Activated CD4-positive, alpha-beta T cell treated with anti-CD3 and anti-CD28 coated beads, Interleukin-2, Interleukin-6, amounts not matched to agents 100 ng/mL and 50 ng/mL, durations not matched to agents 16 hours and 8 hours (primary cell): ENCODE measurements at regions not wholly inside any gene's neighbourhood (a gene's known extent, or its start where the extent isn't known, plus 50 kb on each side); places are given as distances from the start of the nearest gene placed in this dataset.

ENCODE experiments used
- DNase-seq: peaks from one replicate; pipeline ENCODE4 v3.0.0-alpha.2; 2020

DNA sequence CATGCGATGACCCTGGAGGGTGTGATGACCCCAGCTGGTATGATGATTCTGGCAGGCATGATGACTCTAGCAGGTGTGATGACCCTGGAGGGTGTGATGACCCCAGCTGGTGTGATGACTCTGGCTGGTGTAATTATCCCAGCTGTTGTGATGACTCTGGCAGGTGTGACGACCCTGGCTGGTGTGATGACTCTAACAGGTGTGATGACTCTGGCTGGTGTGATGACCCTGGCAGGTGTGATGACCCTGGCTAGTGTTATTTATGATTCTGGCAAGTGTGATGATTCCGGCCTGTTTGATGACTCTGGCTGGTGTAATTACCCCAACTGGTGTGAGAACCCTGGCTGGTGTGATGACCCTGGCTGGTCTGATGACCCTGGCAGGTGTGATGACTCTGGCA, 427.2 kb downstream of the QKI start:
- DNase-seq, result no peak

DNA sequence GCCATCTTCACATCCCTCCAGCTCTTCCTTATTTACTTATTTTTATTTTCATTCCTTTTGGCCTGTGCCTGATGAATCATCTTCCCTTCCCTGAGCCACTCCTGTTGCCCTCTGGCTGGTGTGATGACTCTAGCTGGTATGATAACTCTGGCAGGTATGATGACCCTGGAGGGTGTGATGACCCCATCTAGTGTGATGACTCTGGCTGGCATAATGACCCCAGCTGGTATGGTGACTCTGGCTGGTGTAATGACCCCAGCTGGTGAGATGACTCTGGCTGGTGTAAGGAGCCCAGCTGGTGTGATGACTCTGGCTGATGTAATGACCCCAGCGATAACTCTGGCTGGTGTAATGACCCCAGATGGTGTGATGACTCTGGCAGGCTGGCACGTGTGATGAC, 426.8 kb downstream of the QKI start:
- no peak for DNase-seq

DNA sequence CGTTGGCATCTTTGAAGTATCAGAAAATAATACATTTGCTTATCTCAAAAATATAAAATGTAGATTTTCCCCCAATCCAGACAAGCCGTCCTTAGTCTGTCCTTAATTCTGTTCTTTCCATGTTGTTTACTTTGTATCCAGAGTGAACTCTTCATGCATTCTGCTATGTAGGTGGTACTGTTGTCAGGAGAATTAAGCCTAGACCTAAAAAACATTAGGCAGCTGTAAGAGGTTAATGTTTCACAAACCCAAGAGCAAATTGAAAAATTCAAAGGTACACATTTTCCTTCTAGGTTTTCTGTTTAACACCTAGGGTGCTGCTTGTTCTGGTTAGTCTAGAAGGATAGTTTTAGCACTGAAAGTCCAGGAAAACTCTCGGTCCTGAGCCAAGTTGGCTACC, 426.4 kb downstream of the QKI start:
- DNase-seq, result no peak

DNA sequence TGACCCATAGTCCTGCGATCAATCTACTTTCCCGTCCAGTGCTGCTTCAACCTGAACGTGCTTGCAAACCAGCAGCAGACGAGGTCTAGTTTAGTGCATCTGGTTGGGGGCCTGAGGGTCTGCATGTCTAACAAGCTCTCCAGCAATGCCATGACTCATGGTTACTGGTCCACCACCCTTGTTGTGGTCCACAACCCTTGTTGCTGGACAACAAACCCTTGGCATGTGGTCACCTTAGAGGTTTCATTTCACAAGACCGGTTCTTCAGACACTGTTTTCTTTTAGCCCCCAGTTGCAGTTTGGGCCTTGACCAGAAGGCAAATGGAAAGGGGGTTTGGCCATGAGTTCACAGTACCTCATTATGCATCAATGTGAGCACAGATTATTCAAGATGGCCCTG, 424.8 kb downstream of the QKI start:
- no peak for DNase-seq

DNA sequence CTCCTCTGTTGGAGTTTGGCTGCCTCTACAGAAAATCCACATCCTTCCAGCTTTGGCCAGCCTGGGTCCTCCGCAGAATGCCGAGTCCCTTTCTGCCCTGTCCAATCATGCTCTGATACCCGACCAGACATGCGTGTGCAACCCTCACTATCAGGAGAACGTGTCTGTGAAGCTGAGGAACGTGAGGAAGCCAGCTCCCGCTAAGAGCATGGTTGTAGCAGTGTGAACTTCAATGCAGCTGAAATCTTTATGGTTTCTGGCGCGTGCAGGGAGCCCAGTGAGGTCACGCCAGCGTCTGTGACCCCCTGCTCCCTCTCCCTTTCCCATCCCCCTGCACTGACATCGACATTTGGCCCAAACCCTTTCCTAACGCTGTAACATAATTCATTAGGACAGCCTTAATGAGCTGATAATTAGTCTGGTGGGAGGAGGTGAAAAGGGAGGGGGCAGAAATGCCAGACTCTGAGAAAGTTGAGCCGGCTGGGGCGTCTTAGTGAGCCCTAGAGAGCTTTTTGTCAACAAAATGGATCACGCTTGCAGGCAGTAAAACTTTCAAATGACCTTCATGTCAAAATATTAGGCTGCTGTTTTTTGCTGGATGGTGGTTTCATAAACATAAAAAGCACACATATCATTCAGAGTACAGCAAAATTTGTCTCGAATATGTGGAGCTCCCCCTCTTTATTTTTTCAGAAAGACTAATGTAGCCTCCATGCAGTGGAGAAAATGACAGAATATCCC, 423.3 kb downstream of the QKI start:
- DNase-seq, result no peak

DNA sequence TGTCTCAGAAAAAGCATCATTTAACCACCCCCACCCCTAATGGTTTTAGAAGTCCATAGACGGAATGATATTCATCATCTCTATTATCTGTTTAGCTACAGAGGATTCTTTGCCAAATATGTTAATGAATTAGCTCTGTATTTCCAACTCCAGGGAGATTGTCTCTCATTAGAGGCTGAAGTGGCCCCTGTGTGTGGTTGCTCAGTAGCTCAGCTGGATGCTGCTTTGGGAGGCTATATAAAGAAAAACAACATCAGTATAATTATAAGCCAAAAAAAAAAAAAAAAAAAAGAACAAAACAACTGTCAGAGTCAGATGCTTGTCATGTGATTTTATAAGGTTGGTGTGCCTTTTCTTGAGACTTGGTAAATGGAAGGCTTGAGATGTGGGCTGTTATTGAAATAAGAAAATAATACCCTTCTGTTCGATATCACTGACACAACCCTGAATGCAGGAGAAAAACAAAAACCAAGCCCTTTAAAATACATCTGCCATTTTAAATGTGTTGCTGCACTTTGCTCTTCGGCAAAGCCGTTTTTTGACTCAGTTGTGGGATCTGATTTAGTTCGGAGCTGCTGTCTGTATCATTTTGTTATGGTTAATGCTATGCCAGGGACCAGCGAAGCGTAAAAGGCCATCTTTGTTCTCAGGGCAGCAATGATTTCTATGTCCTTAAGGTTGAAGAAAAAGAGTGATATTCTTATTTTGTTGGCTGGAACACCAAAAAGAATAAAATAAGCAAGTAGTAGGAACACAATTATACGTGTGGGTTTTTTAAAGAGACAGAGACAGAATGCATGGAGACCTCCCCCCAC, 422.6 kb downstream of the QKI start:
- DNase-seq, result no peak

DNA sequence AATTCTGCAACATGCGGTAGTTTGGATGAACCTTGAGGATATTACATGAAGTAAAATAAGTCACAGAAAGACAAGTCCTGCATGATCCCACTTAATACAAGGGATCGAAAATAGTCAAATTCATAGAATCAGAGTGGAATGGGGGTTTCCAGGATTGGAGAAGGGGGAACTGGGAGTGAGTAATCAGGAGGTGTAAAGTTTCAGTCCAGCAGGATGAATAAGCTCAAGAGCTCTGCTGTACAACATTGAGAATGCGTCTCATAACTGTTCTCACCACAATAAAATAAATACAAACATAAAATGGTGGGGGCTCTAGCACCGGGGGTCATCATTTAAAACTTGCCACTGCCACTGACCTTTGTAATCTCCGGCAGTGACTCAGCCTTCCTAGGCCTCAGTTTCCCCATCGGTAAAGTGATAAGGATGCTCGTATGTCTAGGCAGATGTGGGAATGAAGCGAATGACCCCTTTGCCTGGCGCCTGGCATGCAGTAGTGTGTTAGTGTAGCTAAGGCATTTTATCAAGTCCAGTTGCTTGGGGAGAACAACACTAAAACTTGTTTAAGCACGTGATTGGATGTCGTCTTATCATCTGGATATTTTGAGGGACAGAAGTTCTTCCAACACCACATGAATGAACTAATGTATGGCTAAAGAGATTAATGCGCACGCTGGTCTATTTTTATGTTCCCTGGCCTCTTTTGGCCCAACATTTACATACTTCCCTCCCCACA, 421.1 kb downstream of the QKI start:
- no peak for DNase-seq

DNA sequence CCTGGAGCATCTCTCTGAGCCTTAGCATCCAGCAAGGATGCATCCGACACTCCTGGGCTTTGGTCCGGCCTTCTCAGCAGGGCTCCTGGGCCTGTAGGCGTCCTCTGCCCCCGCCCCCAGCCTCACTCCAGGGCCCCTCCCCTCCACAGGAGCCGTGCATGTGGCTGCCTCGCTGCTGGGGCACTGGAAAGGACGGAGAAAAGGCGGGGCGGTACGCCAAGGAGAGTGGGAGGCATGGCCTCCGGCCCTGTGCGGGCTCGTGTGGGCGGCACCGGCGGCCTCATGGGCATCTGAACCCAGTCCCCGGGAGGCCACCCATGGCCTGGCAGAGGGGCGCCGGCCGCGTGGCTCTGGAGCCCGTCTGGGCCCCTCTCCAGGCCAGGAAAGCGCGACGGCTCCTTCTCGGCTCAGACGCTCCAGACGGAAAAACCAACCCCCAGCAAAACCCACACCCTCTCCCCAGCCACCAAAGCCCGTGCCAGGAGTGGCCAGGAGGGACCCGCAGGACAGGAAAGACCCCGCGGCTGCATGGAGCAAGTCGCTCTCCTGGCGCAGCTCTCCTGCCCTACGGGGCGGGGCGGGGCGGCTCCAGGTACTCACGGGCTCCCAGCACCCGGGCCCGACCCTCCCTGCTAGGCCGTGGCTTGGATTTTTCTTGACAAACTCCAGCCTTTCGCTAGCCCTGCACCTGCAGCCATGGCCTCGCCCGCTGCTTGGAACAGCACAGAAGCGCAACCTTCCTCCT, 419.9 kb downstream of the QKI start:
- DNase-seq, result no peak

DNA sequence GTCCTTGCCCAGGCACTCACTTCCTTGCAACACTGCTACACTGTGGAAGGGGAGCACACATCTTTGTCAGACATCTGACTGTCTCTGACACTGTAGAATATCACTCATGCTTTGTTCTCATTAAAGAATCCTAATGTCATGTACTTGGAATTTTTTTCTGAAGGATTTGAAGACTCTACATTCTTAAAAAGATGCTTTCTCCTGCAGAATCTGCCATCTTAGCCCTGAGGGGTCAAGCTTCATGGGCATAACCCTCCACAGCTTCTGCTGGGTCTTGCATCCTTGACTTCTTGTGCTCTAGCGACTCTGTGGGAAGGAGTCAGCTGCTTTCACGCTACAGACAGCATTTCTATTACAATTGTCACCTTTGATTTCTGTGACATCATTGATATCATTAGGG, 417.2 kb downstream of the QKI start:
- DNase-seq, result no peak

DNA sequence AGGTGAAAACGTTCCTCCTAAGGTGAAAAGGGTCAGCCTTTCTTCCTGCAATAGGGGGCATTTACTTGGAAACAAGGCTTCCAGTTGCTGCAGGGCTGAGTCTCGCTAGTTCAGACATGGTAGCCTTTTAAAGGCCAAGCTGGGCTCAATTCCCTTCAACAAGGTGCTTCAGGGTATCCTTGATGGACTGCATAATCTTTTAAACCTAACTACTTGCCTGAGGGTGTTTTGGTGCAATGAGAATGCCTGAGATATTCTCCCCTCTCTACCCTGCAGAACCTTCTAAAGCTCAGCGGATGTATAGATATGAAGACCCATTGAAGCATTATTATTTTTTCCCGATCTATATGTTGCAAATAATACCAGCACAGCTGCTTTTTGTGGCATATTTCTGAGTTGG, 416.1 kb downstream of the QKI start:
- no peak for DNase-seq

DNA sequence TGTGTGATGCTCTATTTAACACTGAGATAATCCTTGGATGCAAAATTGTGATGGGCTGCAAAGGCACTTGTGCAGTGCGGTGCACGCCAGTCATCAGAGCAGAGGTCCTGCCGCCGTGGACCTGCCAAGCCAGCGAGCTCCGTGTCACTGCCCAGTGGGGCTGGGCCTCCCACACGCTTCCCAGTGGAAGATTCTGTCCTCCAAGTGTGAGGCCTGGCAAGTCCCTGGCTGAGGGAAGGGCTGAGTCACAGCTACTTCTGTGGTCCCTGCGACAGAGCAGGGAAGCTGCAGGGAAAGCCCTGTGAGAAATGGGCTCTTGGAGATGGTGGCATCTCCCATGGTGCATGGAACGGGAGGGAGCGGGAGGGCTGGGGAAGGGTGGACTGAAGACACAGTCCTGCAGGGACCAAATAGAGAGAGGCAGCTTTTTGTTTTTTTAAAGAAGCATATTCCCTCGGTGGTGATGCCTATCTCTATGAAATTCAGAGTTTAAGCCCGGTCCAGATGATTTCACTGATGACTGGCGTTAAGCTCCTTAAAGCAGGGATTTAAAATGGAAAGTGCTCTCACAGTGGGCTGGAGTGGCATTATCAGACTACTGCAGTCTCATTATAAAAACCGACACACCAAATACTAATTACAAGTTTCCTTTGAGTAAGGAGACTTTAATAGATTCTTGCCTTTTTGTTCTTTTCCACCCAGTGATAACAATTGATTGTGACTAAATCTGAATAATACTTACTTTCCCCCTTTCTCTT, 413.7 kb downstream of the QKI start:
- no peak for DNase-seq

DNA sequence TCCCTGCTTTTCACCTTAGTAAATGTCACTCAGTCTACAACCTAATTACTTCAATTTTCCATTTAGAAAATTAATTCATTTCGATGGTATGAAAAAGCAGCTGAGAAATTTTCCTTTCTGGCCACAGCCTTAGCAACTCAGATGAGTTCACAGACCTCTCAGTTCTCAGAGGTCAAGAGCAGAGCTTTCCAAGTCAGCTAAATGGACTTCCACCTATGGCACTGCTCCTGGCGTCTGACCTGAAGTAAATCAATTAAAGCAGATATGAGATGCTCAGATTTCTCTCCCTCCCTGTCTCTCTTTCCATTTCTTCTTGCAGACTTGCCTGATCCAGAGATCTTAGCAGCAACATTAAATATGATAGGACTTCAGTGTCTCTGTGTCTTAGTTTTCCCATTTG, 412.6 kb downstream of the QKI start:
- no peak for DNase-seq

DNA sequence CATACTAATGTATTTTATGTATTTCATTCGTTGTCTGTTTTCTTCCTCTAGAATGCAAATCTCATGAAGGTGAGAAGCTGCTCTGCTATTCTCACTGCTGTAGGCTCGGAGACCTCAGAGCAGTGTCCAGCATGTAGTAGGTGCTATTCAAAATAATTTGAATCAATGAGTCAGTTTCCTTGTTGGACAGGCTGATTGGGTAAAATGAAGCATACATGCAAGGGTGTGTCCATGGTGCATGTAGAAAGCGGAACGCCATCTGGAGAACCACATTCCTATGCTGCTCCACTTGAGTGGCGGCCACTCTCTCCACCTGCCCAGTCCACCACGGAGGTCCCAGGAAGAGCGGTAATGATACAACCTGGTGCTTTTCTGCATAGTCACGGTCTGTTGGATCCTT, 412.1 kb downstream of the QKI start:
- no peak for DNase-seq

DNA sequence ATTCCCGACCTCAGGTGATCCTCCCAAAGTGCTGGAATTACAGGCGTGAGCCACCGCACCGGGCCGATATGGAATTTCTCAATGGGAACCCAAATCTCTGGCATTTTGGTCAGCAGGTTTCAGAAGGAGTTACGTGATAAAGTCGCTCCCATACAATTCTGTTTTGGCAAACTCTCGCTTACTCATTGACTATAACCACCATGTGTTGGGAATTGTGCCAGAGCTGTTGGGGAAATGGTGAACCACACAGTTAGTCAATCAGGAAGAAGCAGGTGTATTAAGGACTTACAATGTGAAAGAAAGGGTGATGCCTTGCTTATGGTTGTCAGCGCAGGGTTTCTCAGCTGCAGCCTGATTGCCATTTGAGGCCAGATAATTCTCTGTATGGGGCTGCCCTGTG, 410.5 kb downstream of the QKI start:
- DNase-seq, result no peak

DNA sequence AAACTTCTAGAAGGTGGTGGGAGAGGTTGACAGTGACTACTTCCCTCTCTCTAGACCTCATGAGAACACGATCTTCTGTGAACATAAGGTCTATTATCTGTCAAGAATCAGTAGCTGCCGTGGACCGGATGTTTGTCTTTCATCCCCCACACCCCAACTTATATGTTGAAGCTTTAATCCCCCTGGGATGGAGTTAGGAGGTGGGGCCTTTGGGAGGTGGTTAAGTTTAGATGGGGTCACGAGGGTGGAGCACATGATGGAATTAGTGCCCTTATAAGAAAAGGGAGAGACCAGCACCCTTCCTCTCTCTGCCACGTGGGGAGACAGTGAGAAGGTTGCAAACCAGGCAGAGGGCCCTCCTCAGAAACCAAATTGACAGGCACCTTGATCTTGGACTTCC, 409.1 kb downstream of the QKI start:
- DNase-seq, result no peak

DNA sequence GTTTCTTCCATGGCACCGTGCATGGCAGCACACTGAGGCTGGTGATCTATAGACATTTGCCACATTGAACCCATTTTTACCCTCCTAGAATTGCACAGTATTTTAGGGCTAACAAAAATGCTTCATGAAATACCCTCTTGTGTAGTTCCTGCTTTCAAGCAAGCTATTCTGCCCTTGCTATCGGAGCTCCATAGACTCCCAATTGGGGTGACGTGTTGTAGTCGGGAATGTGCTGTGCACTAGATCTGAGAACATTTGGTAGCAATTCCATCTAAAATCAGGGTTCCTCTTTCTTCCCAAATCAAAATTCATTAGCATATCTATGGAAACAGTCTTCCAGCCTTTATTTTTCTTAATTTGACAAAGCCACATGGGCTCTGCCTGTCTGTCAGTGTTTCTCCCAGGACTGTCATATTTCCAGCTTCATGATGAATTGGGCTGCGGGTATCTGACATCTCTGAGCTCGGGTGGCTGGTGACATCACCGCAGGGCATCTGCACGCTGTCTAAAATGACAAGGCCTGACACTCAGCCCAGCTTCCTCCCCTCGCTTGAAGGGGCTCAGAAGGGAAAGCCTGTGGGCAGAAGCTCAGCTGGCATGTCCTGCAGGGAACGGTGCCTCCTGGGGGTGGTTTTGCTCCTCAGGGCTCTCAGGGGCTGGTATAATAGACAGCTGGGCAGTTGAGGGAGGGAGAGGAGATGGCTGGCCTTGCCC, 406.4 kb downstream of the QKI start:
- no peak for DNase-seq

DNA sequence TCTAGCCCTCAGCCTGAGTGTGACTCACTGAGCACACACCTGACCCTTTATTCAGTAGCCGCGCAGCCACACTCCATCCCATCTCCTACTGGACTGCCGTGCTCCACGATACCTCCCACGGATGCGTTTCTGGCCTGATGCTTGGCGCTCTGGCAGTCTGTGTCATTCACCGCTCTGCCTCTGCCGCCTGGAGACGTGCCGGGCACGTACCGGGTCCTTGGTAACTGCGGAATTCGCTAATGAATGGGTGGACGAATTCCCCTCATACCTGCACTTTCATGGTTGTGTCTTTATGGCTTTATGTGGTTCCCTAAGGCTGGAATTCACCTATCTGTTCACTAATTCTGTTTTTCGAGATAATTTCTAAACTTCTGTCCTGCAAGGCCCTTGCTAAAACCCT, 405.7 kb downstream of the QKI start:
- DNase-seq, result no peak

DNA sequence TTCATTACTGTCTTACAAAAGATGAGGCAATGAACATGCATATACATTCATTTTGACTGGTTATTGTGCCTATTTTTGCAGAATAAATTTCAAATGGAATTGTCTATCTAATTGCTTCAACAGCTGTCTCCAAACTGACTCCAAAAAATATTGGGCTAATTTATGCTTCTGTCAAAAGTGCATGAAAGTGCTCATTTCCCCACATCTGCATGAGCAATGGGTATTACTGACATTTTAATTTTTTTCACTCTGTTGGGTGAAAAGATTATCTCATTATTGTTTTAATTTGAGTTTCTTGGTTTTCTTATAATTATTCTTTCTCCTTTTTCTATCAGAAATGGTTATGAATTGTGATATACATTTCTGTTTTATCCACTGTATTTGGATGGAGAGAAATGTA, 404.2 kb downstream of the QKI start:
- no peak for DNase-seq

DNA sequence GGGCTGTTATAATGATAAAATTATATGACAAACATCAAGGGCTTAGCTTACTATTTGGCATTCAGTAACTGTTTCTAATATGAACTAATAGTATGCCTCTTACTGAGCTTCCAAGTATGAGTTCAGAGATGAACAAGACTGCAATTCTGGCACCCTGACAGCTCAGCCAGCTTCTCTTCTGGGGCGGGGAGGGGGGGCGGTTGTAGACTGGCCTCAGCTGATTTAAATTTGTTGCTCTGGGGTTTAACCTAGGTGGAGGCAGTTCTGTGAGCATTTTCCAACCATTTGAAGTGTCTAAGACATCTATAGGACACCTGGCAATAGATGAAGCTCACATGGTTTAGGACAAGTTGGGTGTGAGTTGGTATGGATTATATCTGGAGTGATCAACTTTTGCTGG, 401.9 kb downstream of the QKI start:
- no peak for DNase-seq

DNA sequence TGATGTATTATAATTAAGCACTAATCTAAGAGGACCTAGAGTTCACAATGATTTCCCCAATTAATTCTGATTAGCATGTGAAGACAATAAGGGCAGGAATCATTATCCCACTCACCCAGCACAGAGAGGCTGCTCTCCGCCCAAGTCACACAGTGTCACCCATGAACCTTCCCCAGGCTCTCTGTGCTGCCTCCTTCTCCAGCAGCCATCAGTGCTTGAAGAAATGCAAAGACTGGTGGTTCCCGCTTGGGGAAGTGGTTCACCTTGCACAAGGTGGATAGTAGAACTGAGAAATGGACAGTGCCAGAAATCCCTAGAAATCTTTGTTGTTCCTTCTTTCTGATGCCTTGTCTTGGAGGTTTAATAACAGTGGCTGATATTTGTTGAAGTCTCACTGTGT, 401.3 kb downstream of the QKI start:
- no peak for DNase-seq

DNA sequence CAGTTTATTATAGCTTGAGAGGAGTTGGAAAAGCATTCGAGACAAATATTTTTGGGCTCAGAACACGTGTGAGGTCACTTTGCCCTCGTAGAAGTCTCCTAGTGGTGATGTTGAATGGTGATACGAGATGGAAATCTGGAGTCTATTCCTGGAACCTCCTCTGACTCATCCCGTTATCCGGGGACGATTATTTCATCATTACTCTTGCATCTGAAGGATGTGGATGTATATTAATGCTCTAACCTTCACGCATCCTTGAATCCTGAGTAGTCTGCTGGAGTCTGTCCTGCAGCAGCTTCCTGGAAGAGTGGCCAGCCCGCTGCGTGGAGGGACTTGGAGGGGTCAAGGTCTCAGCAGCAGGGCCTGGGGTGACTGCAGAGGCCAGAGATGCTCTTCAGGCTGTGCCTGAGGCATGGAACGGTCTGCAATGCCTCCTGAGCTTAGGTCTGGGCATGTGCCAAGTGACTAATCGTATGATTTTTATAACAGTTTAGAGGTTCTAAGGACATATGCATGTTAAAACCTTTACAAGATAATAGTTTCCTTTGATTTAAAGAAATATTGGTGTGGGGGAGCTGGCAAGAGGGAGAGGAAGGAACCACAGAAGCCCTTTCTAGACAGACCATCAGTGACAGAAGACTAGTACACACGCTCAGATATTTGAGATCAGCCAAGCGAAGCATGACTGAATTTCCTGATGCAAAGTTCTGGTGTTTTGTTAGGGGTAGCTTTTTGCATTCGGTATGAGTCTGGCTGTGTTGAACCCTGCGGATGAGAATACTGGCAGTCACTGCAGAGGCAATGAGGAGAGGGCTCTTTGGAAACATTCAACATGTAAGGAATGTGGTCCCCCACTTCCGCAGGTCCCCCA, 400.2 kb downstream of the QKI start:
- no peak for DNase-seq
